Stomach (tissue), 4 donors: ENCODE measurements at regions not wholly inside any gene's neighbourhood (a gene's known extent, or its start where the extent isn't known, plus 50 kb on each side); places are given as distances from the start of the nearest gene placed in this dataset.

Experiments used
- CTCF ChIP-seq, 7 experiments: fragments of 450-650 bp in 4 of 7; fragments of 200-600 bp in 3 of 7; sonication (generic) in 3 of 7; IDR thresholded peaks; one replicate each; pipeline ENCODE4 v1.5.1; 2016 to 2019; ENCODE audit warnings: antibody characterized with exemption in 7 of 7, control low read depth in 2 of 7, mild to moderate bottlenecking in 1 of 7
- EP300 ChIP-seq: sonication (generic); formaldehyde crosslinking; IDR thresholded peaks from one replicate; pipeline ENCODE4 v1.6.1; 2017; ENCODE audit warnings: antibody characterized with exemption
- POLR2AphosphoS5 ChIP-seq, 3 donors: sonication (generic); formaldehyde crosslinking; IDR thresholded peaks; one replicate each; pipeline ENCODE4 v1.6.1; 2016; ENCODE audit warnings: antibody characterized with exemption in 3 of 3

DNA sequence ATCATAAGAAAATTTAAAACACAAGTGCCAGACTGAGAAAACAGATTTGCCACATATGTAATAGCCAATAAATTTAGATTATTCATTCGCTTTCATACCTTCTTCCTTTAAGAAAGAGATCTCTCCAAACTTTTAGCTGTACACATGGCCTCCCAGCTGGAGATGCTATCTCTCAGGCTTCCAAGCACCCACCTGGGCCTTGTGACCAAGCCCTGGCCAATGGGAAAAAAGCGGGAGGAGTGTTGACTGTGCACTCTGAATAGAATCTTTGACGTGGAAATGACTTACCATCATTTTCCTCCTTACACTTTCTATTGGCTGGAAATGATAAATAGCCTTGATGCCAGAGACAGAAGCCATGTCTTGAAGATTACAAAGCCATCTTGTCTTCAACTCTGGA lies 1106.6 kb downstream of the TBL1XR1 start:
- no peak for TF ChIP-seq EP300
- no peak for TF ChIP-seq CTCF (IDR thresholded peaks at IDR 0.05)
- no peak for TF ChIP-seq POLR2AphosphoS5 (IDR thresholded peaks at IDR 0.05)
